Common myeloid progenitor, CD34-positive (primary cell): ENCODE measurements at regions not wholly inside any gene's neighbourhood (a gene's known extent, or its start where the extent isn't known, plus 50 kb on each side); places are given as distances from the start of the nearest gene placed in this dataset.
"Not testable (repeated sequence)": the region's sequence is repeated elsewhere in the genome, so short reads cannot be mapped to it uniquely, and the experiment has no call there.

Experiments used
- CTCF ChIA-PET: fragments of 350-600 bp; sonication (Branson Sonifier 250); formaldehyde crosslinking; loops from one replicate; lab custom pipeline; 2021; ENCODE audit warnings: antibody characterized with exemption; lab: Charles Lee
- POLR2A ChIA-PET: fragments of 350-600 bp; sonication (Branson Sonifier 250); formaldehyde crosslinking; loops from one replicate; lab custom pipeline; 2021; ENCODE audit warnings: antibody characterized with exemption; lab: Charles Lee
- DNase-seq, 3 donors: peaks; one replicate each; pipeline versions ENCODE4 v3.0.0 to v3.0.0-alpha.2; 2013
- H3K27ac ChIP-seq, 2 experiments: 1 replicate in 1 of 2; 2 replicates in 1 of 2; pipeline ENCODE4 v1.7.0; 2013; ENCODE audit warnings: inconsistent platforms in 2 of 2, low read length in 2 of 2, mild to moderate bottlenecking in 2 of 2, low read depth in 1 of 2, moderate library complexity in 1 of 2; ENCODE audit not compliant: severe bottlenecking in 2 of 2, insufficient read depth in 1 of 2, poor library complexity in 1 of 2
- H3K27me3 ChIP-seq, 5 experiments: replicated peaks in 2 of 5; 1 replicate in 3 of 5; 2 replicates in 2 of 5; pipeline versions ENCODE4 v1.6.1 to v1.7.0; 2013; ENCODE audit warnings: low read length in 4 of 5, mild to moderate bottlenecking in 2 of 5, moderate library complexity in 2 of 5, inconsistent platforms in 1 of 5; ENCODE audit not compliant: insufficient read depth in 5 of 5, control insufficient read depth in 4 of 5
- H3K36me3 ChIP-seq, 4 experiments: 1 replicate in 2 of 4; 2 replicates in 2 of 4; pipeline versions ENCODE4 v1.6.1 to v1.7.0; 2013; ENCODE audit warnings: low read length in 3 of 4, control low read depth in 1 of 4, mild to moderate bottlenecking in 1 of 4; ENCODE audit not compliant: control insufficient read depth in 4 of 4, insufficient read depth in 4 of 4
- H3K4me1 ChIP-seq, 4 experiments: 1 replicate in 3 of 4; 2 replicates in 1 of 4; pipeline versions ENCODE4 v1.6.1 to v1.7.1; 2013; ENCODE audit warnings: low read length in 3 of 4, mild to moderate bottlenecking in 3 of 4, control low read depth in 1 of 4, inconsistent platforms in 1 of 4, moderate library complexity in 1 of 4; ENCODE audit not compliant: control insufficient read depth in 4 of 4, insufficient read depth in 4 of 4; ENCODE audit errors: control extremely low read depth in 1 of 4
- H3K4me3 ChIP-seq, 7 experiments: 1 replicate in 4 of 7; 2 replicates in 3 of 7; pipeline versions ENCODE4 v1.5.1 to v1.7.0; 2013; ENCODE audit warnings: mild to moderate bottlenecking in 7 of 7, low read length in 6 of 7, moderate library complexity in 6 of 7, inconsistent platforms in 2 of 7, low read depth in 2 of 7, control low read depth in 1 of 7; ENCODE audit not compliant: insufficient read depth in 4 of 7, control insufficient read depth in 1 of 7; ENCODE audit errors: extremely low read depth in 1 of 7
- H3K9me3 ChIP-seq, 5 experiments: 1 replicate in 4 of 5; 2 replicates in 1 of 5; pipeline versions ENCODE4 v1.6.1 to v1.7.1; 2013; ENCODE audit warnings: low read length in 4 of 5, mild to moderate bottlenecking in 2 of 5, inconsistent platforms in 1 of 5, low read depth in 1 of 5, moderate library complexity in 1 of 5; ENCODE audit not compliant: control insufficient read depth in 4 of 5, insufficient read depth in 2 of 5; ENCODE audit errors: control extremely low read depth in 1 of 5
- WGBS: methylation state at CpG from one replicate; pipeline ENCODE4 v1.1.5; 2013; ENCODE audit not compliant: insufficient coverage; 5-methylcytosine and 5-hydroxymethylcytosine counted together

- H3K4me3 ChIP-seq, H3K36me3 ChIP-seq, CTCF ChIA-PET, H3K27ac ChIP-seq, DNase-seq, H3K27me3 ChIP-seq, POLR2A ChIA-PET, H3K9me3 ChIP-seq, H3K4me1 ChIP-seq: not testable (repeated sequence)
- WGBS, result 100% methylated on average over 7 of the region's 12 CpGs
Measured at GRCh38 chr3:26042126-26042525, 252.2 kb downstream of the OXSM start.

GRCh38 chr3:26049951-26050350 lies 260.1 kb downstream of the OXSM start:
- no peak for DNase-seq
- Histone ChIP-seq H3K27ac (no peak overlapping the region), H3K36me3 (no peaks in the 10 kb centered on the region), H3K27me3 (no peaks in the 10 kb centered on the region), H3K4me1 (no peaks in the 10 kb centered on the region), H3K9me3 (peaks cover 0 to 1% (median 0%) of the 10 kb centered on the region in 5 experiments), H3K4me3 (no peak overlapping the region)
- 100% methylated on average over 1 of the region's 1 CpG for WGBS
- ChIA-PET CTCF (no interaction called here), POLR2A (no interaction called here)

- Histone ChIP-seq H3K27ac (no peak overlapping the region), H3K4me1 (no peaks in the 10 kb centered on the region), H3K36me3 (no peaks in the 10 kb centered on the region), H3K27me3 (no peaks in the 10 kb centered on the region), H3K4me3 (no peak overlapping the region), H3K9me3 (no peaks in the 10 kb centered on the region)
- POLR2A ChIA-PET, result no interaction called here
- CTCF ChIA-PET, result no interaction called here
- no peak for DNase-seq
- WGBS, result no CpG with 5 or more reads among the region's 1 CpG
Measured at GRCh38 chr3:26050776-26051175, 260.9 kb downstream of the OXSM start.

- peaks cover 0 to 3% (median 0%) of the 10 kb centered on the region in 5 experiments for H3K9me3 ChIP-seq
- CTCF ChIA-PET, result interaction anchor here (0.6 kb wide), 1 partner anchor 710 kb away, joined by 4 read pairs; no protein-coding TSS in a partner anchor
- no peak overlapping the region for H3K4me3 ChIP-seq
- no peaks in the 10 kb centered on the region for H3K4me1 ChIP-seq
- DNase-seq, result no peak
- no peak overlapping the region for H3K27ac ChIP-seq
- H3K27me3 ChIP-seq, result no peaks in the 10 kb centered on the region
- POLR2A ChIA-PET, result no interaction called here
- WGBS, result 92% methylated on average over 4 of the region's 4 CpGs
- no peaks in the 10 kb centered on the region for H3K36me3 ChIP-seq
Measured at GRCh38 chr3:26058901-26059321, 269.0 kb downstream of the OXSM start.

- H3K36me3 ChIP-seq, result no peaks in the 10 kb centered on the region
- CTCF ChIA-PET, result no interaction called here
Measured at GRCh38 chr3:26061947-26062346, 272.1 kb downstream of the OXSM start.

GRCh38 chr3:26064297-26064696 lies 274.4 kb downstream of the OXSM start:
- H3K4me3 ChIP-seq, result no peak overlapping the region
- DNase-seq, result no peak
- no peaks in the 10 kb centered on the region for H3K9me3 ChIP-seq
- H3K27ac ChIP-seq, result no peak overlapping the region
- WGBS, result no CpG with 5 or more reads among the region's 1 CpG
- no peaks in the 10 kb centered on the region for H3K36me3 ChIP-seq
- no peaks in the 10 kb centered on the region for H3K27me3 ChIP-seq
- H3K4me1 ChIP-seq, result no peaks in the 10 kb centered on the region
- ChIA-PET CTCF (no interaction called here), POLR2A (no interaction called here)

More at GRCh38 chr3:26061947-26062346, 272.1 kb downstream of the OXSM start:
- Histone ChIP-seq H3K4me3 (no peak overlapping the region), H3K9me3 (peaks cover 0 to 3% (median 0%) of the 10 kb centered on the region in 5 experiments), H3K27me3 (no peaks in the 10 kb centered on the region), H3K27ac (no peak overlapping the region), H3K4me1 (no peaks in the 10 kb centered on the region)
- no peak for DNase-seq
- POLR2A ChIA-PET, result no interaction called here

GRCh38 chr3:26068890-26069289 lies 279.0 kb downstream of the OXSM start:
- 94% methylated on average over 3 of the region's 4 CpGs for WGBS
- Histone ChIP-seq H3K4me3 (no peak overlapping the region), H3K27me3 (no peaks in the 10 kb centered on the region), H3K36me3 (no peaks in the 10 kb centered on the region), H3K4me1 (no peaks in the 10 kb centered on the region), H3K27ac (no peak overlapping the region), H3K9me3 (no peaks in the 10 kb centered on the region)
- CTCF ChIA-PET, result no interaction called here
- POLR2A ChIA-PET, result no interaction called here
- no peak for DNase-seq
